ENCODE measurements at regions not wholly inside any gene's neighbourhood (a gene's known extent, or its start where the extent isn't known, plus 50 kb on each side); places are given as distances from the start of the nearest gene placed in this dataset.

DNA sequence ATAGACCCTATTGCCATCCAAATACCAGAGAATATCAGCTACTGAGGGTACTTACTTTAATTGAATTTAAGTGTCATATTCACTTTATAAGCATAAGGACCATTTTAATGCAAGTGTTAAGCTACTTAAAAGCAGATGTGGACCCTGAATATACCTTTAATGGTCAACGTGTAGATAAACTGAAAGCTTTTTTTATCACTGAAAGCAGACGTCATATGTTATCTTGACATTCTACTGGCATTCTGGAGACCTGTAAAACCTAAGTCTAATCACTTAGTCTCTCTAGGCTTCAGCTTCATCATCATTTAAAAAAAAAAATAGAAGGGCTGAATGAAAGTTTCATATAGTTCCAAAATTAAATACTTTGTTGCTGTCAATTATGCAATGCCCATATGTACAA lies 116.5 kb downstream of the ELAPOR2 start:
- intact Hi-C loops (cut with micrococcal nuclease; ENCODE audit: unreplicated experiment) = no loop called here
- H3K27ac ChIP-seq (ENCODE audit: low read depth, low read length, poor library complexity, severe bottlenecking) = no peak overlapping the region
- H3K36me3 ChIP-seq (ENCODE audit: insufficient read depth, low read length, poor library complexity, severe bottlenecking) = no peaks in the 10 kb centered on the region
- H3K4me3 ChIP-seq (ENCODE audit: low read depth, low read length, poor library complexity, severe bottlenecking) = no peak overlapping the region
- CTCF ChIA-PET = no interaction called here
- peaks cover 17% of the 10 kb centered on the region for H3K27me3 ChIP-seq (replicated peaks; ENCODE audit: insufficient read depth, low read depth, low read length, poor library complexity)
- no peak for DNase-seq (ENCODE audit: low spot score)
- TF ChIP-seq, protein P1, sequence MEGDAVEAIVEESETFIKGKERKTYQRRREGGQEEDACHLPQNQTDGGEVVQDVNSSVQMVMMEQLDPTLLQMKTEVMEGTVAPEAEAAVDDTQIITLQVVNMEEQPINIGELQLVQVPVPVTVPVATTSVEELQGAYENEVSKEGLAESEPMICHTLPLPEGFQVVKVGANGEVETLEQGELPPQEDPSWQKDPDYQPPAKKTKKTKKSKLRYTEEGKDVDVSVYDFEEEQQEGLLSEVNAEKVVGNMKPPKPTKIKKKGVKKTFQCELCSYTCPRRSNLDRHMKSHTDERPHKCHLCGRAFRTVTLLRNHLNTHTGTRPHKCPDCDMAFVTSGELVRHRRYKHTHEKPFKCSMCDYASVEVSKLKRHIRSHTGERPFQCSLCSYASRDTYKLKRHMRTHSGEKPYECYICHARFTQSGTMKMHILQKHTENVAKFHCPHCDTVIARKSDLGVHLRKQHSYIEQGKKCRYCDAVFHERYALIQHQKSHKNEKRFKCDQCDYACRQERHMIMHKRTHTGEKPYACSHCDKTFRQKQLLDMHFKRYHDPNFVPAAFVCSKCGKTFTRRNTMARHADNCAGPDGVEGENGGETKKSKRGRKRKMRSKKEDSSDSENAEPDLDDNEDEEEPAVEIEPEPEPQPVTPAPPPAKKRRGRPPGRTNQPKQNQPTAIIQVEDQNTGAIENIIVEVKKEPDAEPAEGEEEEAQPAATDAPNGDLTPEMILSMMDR (conservative IDR thresholded peaks at IDR 0.05; ENCODE audit: low read depth, low read length) = no peak
- no peak for TF ChIP-seq EZH2 (IDR thresholded peaks at IDR 0.05; ENCODE audit: borderline replicate concordance, low read depth, low read length, poor library complexity, severe bottlenecking)
- BruUV-seq (replicated peaks) = no TSS peak
- no peaks in the 10 kb centered on the region for H3K4me1 ChIP-seq (ENCODE audit: insufficient read depth, low read length, poor library complexity, severe bottlenecking)
- H3K9me3 ChIP-seq (ENCODE audit: low read depth, low read length, poor library complexity, severe bottlenecking) = no peaks in the 10 kb centered on the region
- POLR2A ChIA-PET (ENCODE audit: low non-redundant PET) = no interaction called here

GRCh38 chr7:86942081-86942480 lies 117.4 kb downstream of the ELAPOR2 start:
- H3K27ac ChIP-seq (ENCODE audit: low read depth, low read length, poor library complexity, severe bottlenecking) = no peak overlapping the region
- no peaks in the 10 kb centered on the region for H3K9me3 ChIP-seq (ENCODE audit: low read depth, low read length, poor library complexity, severe bottlenecking)
- H3K4me3 ChIP-seq (ENCODE audit: low read depth, low read length, poor library complexity, severe bottlenecking) = no peak overlapping the region
- H3K36me3 ChIP-seq (ENCODE audit: insufficient read depth, low read length, poor library complexity, severe bottlenecking) = no peaks in the 10 kb centered on the region
- peaks cover 17% of the 10 kb centered on the region for H3K27me3 ChIP-seq (replicated peaks; ENCODE audit: insufficient read depth, low read depth, low read length, poor library complexity)
- CTCF ChIA-PET = no interaction called here
- no peak for DNase-seq (ENCODE audit: low spot score)
- POLR2A ChIA-PET (ENCODE audit: low non-redundant PET) = no interaction called here
- no peaks in the 10 kb centered on the region for H3K4me1 ChIP-seq (ENCODE audit: insufficient read depth, low read length, poor library complexity, severe bottlenecking)
- BruUV-seq (replicated peaks) = no TSS peak
- intact Hi-C loops (cut with micrococcal nuclease; ENCODE audit: unreplicated experiment) = no loop called here
- TF ChIP-seq EZH2 (IDR thresholded peaks at IDR 0.05; ENCODE audit: borderline replicate concordance, low read depth, low read length, poor library complexity, severe bottlenecking) = no peak
- TF ChIP-seq, protein P1 (conservative IDR thresholded peaks at IDR 0.05; ENCODE audit: low read depth, low read length) = no peak

- ChIA-PET CTCF (no interaction called here), POLR2A (ENCODE audit: low non-redundant PET) (no interaction called here)
- intact Hi-C loops (cut with micrococcal nuclease; ENCODE audit: unreplicated experiment) = loop anchor here (1.0 kb wide), 1 partner anchor 209 kb away; no protein-coding TSS in a partner anchor
- Histone ChIP-seq H3K27me3 (replicated peaks; ENCODE audit: insufficient read depth, low read depth, low read length, poor library complexity) (peaks cover 12% of the 10 kb centered on the region), H3K36me3 (ENCODE audit: insufficient read depth, low read length, poor library complexity, severe bottlenecking) (no peaks in the 10 kb centered on the region), H3K27ac (ENCODE audit: low read depth, low read length, poor library complexity, severe bottlenecking) (no peak overlapping the region), H3K4me3 (ENCODE audit: low read depth, low read length, poor library complexity, severe bottlenecking) (no peak overlapping the region), H3K9me3 (ENCODE audit: low read depth, low read length, poor library complexity, severe bottlenecking) (no peaks in the 10 kb centered on the region), H3K4me1 (ENCODE audit: insufficient read depth, low read length, poor library complexity, severe bottlenecking) (no peaks in the 10 kb centered on the region)
- BruUV-seq (replicated peaks) = no TSS peak
- DNase-seq (ENCODE audit: low spot score) = peak; percentile 66
- TF ChIP-seq, protein P1 (conservative IDR thresholded peaks at IDR 0.05; ENCODE audit: low read depth, low read length) = peak; percentile 71
- no peak for TF ChIP-seq EZH2 (IDR thresholded peaks at IDR 0.05; ENCODE audit: borderline replicate concordance, low read depth, low read length, poor library complexity, severe bottlenecking)
Measured at GRCh38 chr7:86939197-86939814, 120.1 kb downstream of the ELAPOR2 start.

Measured in A673 (cell line).